Kidney glomerular epithelial cell (primary cell): ENCODE measurements at regions not wholly inside any gene's neighbourhood (a gene's known extent, or its start where the extent isn't known, plus 50 kb on each side); places are given as distances from the start of the nearest gene placed in this dataset.

Source experiments
- DNase-seq: peaks from one replicate; lab custom pipeline; 2025; lab: John Stamatoyannopoulos, UW

DNA sequence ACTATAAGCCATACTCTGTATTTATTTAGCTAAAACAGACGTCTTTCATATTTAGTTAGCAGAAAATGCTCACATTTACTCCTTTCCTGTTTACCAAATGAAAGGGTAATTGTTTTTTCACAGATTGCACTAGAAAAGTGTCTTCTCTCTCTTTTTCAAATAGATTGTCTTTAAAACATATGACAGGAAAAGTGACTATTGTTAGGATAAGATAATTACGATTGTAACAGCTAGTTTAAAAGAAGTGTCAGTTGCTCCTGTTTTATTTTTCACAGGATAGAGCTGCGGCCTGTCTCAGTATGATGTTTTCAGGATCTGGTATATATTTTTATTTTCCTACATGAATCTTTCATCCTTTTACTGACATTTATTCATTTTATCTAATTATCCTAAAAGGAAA is 353.5 kb downstream of the FBXO8 start:
- DNase-seq, result no peak

DNA sequence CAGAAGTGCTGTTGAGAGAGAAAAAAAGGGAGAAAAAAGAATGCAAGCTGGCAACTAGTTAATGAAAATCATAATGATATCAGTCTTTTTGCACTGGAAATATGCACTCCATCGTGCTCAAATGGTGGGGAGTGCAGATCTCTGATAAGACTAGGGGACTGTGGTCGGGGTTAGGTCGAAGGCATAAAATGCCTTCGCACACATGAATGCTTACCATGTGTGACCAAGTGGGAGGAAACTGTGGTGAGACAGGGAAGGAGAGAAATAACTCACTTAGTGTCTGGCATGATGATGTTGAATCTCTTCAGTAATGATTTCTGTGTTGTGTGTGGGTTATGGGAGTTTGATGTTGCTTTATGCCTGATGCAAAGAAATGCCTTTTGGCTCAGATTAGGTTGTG is 358.9 kb downstream of the FBXO8 start:
- no peak for DNase-seq

DNA sequence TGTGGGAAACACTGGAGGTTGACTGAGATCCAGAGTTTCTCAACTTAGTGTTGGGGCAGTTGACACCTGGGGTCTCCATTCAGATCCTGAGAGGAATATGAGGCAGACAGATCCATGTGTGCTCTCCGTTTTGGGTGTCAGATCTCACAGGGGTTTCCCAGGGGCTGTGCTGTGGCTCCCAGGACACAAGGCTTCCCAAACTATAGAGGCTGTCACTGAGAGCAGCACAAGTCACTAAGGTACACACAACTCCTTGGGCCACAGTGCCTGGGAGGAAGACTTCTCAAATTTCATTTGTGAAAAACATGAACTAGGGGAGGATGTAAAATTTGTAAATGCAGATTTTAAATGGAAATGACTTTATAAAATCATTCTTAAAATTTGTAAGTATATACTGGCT is 363.6 kb downstream of the FBXO8 start:
- DNase-seq, result no peak

DNA sequence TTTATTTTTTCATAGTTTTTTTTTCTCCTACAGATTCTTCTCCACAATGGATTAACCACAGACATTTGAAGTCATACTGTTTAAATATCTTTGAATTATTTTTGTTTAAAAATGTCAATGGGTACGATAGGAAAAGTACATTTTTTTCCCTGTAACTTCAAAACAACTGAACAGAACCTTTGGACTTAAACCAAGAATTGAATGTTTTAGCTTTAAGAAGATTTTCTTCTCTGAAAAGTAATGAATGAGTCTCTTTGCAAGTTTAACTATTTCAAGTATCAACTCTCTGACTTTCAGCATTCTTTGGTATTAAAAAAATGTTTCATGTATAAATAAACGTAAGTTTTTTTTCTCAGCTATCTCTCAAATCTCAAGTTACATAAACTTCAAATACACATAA is 364.3 kb downstream of the FBXO8 start:
- no peak for DNase-seq

- DNase-seq, result no peak
Observed at GRCh38 chr4:173917255-173917960, 366.1 kb downstream of the FBXO8 start.

DNA sequence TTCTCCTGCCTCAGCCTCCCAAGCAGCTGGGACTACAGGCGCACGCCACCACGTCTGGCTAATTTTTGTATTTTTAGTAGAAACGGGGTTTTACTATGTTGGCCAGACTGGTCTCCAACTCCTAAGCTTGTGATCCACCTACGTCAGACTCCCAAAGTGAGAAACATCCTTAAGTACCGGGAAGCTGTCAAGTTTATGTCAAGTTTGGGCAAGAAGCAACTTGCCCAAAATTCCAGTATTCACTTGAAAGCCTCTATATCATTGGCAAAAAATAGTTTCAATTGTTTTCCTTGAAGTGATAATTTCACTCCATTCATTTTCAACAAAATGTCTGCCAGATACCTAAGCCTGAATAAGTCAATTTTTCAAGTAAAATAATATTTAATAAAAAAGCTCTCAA is 370.0 kb downstream of the FBXO8 start:
- no peak for DNase-seq

GRCh38 chr4:173912384-173912783 is 371.1 kb downstream of the FBXO8 start:
- DNase-seq, result no peak

DNA sequence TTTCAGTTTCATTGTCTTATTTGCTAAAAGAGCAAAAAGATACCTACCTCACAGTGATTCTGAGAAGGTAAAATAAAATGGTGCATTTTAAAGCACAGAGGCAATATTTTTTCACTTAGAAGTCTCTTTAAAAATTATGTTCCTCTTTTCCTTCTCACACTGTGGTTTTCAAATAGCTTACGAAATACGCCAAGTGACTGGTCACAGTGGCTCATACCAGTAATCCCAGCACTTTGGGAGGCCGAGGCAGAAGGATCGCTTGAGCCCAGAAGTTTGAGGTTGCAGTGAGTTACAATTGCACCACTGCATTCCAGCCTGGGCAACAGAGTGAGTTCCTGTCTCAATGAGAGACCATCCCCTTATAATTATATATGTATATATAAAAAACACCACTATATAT is 372.6 kb downstream of the FBXO8 start:
- DNase-seq, result no peak

- DNase-seq, result no peak
Observed at GRCh38 chr4:173909294-173909693, 374.2 kb downstream of the FBXO8 start.

DNA sequence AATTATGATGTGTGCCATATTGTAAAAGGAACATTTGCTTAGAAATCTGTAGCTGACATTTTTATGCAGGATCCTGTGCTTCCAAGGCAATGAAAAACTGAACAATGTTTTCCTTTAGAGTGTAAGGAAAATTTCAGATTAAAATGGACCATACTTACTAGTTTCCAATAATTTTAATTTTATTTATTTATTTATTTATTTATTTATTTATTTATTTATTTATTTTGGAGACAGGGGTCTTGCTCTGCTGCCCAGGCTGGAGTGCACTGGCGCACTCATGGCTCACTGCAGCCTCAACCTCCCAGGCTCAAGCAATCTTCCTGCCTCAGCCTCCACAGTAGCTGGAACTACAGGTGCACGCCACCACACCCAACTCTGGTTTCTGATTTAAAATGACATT is 369.8 kb upstream of the HAND2 start:
- no peak for DNase-seq

DNA sequence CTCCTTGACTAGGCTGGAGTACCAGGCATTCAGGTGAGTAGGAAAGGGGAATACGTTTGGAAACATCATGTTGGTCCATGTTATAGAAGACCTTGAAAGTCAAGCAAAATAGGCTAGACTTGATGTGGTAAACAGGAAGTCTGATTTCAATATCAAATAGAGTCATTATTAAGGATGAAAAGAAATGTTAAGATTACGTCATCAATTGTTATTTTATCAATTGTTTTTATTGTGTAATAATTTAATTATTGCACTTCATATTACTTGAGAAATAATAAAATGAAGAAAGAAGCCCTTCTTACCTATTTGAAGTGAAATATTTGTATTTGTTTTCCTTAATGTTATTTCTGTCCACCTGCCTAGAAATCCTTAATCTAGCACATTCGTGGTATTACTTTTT is 361.0 kb upstream of the HAND2 start:
- no peak for DNase-seq

DNA sequence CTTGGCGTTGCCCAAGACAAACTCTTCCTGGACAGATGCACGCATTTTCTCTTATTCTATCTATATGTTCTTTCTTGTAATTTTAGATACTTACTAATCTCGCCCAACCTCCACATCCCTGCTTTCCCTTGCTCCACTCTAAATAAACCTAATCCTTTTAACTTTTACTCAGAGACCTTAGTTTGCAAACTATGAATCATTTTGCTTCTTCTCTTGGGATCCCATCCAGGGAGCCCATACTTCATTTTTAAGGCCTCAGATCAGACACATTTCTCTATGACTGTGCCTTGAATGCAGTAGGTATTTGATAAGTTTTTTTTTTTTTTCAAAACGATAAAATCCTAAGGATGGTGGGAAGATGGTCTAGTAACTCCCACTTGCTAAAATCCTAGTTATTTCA is 353.8 kb upstream of the HAND2 start:
- no peak for DNase-seq

DNA sequence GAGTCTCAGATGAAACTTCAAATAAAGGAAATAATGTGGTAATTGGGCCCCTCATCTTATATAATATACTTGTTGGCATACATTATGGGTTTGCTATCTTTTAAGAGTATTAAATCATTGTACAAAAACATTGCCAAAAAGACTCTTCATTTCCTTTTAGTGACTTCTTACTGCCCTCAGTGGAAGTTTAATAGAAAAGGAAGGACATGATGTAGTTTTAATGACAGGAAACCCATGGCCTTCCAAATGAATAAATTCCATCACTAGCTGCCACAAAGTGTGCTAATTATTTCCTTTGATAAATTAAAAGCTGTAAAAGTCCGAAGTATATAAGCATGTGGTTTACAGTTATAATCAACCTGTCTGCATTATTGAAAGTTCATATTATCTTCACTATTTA is 350.9 kb upstream of the HAND2 start:
- DNase-seq, result no peak

DNA sequence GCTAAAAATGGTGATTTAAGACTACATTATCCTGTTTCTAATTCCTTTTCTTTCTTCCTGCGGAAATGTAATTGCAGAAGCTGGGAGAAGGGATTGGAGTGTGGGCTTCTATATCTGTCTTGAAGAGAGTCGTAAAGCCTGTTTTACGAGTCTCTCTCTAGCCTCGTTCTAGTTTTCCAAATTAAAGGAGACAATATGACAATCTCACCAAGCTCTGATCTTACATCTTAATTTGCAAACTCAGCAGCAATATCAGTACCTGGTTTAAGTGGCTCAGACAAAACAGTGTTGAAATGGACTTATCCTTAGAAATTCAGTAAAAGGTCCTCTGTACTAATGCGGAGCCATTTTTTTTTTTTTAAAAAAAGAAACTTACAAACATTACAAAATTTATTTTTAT is 349.5 kb upstream of the HAND2 start:
- no peak for DNase-seq

GRCh38 chr4:173878701-173879100 is 348.7 kb upstream of the HAND2 start:
- no peak for DNase-seq

- DNase-seq, result no peak
Observed at GRCh38 chr4:173871643-173872042, 341.6 kb upstream of the HAND2 start.

DNA sequence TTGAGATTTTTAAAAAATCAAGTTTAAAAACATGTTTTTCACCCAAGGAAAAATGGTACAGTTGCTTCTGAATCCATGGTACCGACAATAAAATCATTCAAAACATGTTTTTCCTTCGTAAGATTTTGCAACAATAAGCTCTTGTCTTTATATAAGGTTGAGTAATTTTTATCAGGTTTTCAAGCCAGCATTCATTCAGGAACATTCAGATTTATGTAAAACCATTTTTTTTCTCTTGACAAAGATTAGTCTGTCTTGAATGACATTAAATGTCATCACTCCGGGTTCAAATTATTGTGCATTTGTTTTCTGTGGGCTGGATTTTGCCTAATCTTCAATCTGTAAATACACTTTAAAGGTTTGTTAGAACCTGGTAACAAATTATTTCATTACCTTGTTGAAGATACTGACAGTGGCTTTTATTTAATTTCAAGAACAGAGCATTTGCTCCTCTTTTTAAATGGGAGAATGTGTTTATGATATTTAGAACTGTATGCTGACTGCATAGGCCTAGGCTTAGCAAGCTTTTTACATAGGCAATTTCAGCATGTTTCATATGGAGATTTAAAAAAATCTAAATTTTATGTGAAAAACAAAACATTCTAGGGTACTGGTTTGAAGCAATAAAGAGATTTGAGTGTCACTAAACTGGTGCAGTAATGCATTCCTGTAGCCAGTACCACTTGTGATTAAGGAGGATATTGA is 336.4 kb upstream of the HAND2 start:
- DNase-seq, result no peak

DNA sequence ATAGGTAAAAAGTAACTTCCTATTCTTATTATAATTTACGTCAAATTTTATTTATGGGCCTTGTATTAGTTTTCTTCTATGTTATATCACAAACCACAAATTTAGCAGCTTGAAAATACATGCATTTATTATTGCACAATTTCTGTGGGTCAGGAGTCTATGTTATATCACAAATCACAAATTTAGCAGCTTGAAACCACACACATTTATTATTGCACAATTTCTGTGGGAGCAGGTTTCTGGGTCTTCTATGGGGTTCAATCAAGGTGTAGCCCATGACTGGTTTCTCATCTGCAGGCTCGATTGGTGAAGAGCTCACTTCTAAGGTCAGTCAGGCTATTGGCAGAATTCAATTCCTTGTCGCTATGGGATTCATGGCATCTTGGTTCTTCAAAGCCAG is 332.7 kb upstream of the HAND2 start:
- no peak for DNase-seq

DNA sequence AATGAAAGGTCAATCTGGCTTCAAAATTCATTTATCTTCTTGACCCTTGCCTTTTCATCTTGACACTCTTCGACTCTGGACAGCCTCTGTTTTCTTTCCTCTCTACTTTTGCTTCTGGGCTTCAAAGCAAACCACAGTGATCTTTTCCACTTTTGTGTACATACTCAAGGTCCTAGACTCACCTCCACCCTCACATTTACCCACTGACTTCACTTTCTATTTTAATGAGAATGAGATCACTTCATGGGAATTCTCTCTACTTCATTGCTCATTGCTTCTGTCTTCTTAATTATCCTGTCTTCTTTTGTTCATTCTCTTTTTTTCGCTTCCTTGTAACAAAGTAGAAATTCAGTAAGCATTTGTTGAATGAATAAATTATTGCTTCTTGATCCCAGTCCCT is 330.1 kb upstream of the HAND2 start:
- DNase-seq, result no peak

GRCh38 chr4:173859091-173859713 is 329.2 kb upstream of the HAND2 start:
- no peak for DNase-seq

GRCh38 chr4:173858471-173858870 is 328.4 kb upstream of the HAND2 start:
- DNase-seq, result no peak

GRCh38 chr4:173857828-173858227 is 327.8 kb upstream of the HAND2 start:
- DNase-seq, result no peak

- DNase-seq, result no peak
Observed at GRCh38 chr4:173855015-173855414, 325.0 kb upstream of the HAND2 start.

GRCh38 chr4:173852775-173853174 is 322.7 kb upstream of the HAND2 start:
- no peak for DNase-seq
